T-helper 1 cell treated with Interleukin-12 subunit alpha and Interleukin-12 subunit beta and Interleukin-4 antibody, amounts not matched to agents 30 ng/mL and 1 ng/mL, for 36 hours (primary cell): ENCODE measurements at regions not wholly inside any gene's neighbourhood (a gene's known extent, or its start where the extent isn't known, plus 50 kb on each side); places are given as distances from the start of the nearest gene placed in this dataset.

Experiments used
- intact Hi-C: fragments of 100-400 bp; cut with micrococcal nuclease; formaldehyde crosslinking; loops from one replicate; pipeline ENCODE4 v1.15.1; 2024

DNA sequence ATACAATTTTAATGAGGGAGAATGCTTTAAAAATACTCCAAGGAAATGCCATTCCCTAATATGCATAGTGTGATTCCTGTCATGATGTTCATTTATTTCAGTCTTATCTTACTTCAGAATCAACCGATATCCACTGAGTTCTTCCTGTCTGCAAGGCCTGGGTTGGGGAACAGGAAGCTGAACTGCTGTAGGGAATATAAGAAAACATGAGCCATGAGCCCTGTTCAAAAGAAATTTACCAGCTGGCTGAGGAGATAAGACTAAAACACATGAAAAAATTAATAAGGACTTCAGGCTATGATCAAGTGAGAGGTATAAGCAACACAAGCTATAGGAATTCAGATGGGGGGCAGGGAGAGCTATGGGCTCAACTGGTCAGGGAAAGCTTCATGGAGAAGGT, 184.7 kb downstream of the PLPP4 start:
- intact Hi-C loops = no loop called here

GRCh38 chr10:120643351-120643750, 186.3 kb downstream of the PLPP4 start:
- intact Hi-C loops = no loop called here

GRCh38 chr10:120644556-120645410, 187.8 kb downstream of the PLPP4 start:
- intact Hi-C loops = no loop called here

- intact Hi-C loops = no loop called here
Observed at GRCh38 chr10:120646159-120646732, 189.2 kb downstream of the PLPP4 start.

DNA sequence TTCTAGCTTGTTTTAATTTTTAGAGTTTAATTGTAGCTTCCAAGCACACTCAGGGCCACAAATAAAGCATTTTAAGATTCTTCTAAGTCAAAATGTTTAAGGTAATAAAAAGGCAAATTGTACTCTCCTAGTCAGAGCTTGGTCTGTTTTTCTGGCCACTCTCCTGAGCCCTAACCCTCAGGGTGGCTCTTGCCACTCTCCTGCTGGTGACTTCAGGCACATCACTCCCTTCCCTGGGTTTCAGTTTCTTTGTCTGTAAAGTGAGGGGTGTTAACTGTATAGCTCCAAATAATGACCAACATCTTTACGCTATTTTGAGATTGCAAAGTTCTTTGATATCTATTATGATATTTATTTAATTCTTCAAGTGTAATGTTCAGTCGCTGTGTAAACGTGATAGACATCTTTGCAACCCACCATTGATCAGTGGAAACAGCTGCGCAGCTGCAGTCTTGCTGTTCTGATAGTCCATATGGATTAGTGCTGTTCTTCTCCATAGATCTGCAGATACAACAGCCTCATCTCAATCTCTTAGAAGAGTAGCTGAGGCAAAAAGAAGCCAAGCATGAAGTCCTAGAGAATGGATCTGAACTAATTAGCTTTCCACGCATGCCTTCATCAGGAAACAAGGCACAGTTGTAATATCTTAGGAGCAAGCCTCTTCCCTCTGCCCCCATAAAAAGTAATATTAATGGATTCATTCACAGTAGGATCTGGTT, 189.9 kb downstream of the PLPP4 start:
- intact Hi-C loops = no loop called here

GRCh38 chr10:120650705-120651399, 193.8 kb downstream of the PLPP4 start:
- intact Hi-C loops = no loop called here

DNA sequence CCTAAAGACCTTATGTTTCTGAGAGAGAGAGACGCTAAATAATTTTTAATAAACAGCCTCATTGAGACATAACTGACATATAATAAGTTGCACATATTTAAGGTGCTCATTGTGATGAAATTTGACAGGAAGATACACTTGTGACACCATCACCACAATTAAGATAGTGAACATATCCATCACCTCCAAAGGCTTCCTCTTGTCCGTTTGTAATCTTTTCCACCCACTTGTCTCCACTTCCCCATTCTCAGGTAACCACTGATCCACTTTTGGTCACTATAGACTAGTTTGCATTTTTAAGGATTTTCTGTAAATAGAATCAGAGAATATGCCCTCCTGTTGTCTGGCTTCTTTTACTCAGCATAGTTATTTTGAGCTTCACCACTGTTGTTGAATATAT, 195.1 kb upstream of the WDR11 start:
- intact Hi-C loops = no loop called here

- intact Hi-C loops = no loop called here
Observed at GRCh38 chr10:120657371-120657770, 193.8 kb upstream of the WDR11 start.

DNA sequence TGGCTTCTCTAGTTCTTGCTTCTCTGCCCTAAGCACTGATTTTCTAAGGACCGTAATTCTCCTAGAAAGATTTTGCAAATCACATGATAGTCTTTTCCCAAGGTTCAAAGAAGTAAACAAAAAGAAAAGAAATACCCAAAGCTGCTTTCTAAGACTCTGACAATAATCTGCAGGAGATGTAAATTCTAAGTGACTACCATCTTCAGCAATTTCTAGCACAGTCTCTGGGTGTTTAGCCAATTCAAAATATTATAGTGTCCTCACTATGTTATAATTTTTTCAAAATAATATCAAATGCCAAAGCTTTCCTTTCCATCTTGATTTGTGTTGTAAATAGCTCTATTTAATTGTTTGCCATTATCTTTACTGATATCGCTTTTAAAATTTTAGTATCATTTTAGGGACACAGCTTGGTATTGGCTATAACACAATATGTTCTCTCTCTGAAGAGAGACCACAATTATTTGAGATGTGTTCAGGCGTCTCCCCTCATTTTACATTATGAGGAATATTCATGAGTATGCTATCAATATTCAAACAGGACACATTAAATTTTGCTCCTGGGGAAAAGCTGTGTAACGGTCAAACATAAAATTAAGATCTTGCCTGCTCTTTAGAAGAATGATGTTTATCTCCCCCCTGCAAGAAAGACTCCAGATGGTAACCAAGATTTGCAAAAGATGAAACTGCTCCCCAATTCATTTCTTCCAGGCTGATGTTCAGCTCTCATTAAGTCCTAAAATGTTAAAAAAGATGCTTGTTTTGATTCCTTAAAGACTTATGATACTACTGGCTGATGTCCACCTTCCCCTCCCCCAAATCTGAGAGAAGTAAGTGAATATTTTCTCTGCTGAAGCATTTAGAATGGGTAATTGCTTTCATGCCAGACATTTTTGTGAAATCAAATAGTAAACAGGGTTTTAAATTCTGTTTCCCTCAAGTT, 191.9 kb upstream of the WDR11 start:
- intact Hi-C loops = no loop called here

DNA sequence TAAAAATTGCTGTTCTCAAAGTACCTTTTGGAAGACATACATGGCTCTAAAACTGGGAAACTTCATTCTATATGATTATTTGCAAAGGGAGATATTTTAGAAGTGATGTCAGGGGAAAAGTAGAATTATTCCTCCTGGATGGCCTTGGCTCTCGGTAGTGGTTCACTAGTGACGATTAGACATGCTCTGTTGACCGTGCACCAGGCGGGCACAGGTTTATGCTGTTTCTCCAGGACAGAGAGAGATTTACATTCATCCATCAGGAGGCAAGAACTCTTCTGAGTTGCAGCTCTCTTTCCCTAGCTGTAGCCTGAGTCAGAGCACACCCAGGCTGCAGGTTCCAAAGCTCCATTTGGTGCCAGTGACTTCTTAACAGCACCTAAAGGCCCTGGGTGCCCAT, 184.9 kb upstream of the WDR11 start:
- intact Hi-C loops = no loop called here

DNA sequence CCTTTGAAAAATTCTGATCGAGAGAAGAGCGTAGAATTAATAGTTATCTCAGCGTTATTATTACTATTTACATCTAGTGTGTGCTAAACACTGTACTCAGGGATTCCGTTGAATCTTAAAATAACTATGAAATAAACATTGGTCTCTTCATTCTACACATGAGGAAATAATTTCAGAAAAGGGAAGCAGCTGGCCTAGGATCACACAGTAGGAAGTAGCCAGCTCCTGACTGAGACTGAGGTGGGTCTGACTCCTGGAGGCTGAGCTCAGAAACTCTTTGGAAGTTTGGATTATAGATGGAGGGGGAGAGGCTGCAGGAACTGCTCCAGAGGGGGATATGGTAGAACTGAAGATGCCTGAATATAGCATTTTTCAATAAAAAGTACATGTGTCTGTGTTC, 183.9 kb upstream of the WDR11 start:
- intact Hi-C loops = no loop called here

DNA sequence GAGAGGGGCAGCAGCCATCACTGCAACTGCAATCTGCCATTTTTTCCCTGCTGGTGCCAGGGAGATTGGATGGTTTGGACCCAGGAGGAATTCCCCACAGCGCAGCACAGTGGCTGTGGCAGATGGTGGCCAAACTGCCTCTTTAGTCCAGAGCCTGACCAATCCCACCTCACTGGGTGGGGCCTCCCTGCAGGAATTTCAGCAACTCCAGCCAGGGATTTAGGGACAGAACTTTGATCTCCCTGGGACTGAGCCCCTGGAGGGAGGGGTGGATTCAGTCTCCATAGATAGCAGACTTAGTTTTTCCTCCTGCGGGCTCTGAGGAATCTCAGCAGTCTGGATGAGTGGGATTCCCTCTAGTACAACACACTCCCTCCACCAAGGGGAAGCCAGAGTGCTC, 179.7 kb upstream of the WDR11 start:
- intact Hi-C loops = no loop called here

GRCh38 chr10:120683454-120683853, 167.7 kb upstream of the WDR11 start:
- intact Hi-C loops = no loop called here

DNA sequence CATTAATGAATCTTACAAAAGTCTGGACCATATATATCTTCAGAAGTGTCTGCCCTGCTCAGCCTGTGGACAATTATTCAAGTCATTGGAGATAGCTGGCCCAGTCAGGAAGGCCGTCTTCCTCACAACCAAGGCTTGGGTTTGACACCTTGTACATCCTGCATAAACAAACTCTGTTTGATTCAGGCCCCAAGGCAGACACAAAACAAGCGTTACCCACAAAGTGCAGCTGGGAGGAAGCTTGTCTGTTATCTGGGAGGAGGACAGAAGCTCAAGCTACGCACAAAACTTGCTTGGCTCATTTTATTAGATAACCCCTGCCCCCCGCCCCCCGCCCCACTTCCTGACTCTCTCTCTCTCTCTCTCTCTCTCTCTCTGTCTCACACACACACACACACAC, 166.9 kb upstream of the WDR11 start:
- intact Hi-C loops = no loop called here

DNA sequence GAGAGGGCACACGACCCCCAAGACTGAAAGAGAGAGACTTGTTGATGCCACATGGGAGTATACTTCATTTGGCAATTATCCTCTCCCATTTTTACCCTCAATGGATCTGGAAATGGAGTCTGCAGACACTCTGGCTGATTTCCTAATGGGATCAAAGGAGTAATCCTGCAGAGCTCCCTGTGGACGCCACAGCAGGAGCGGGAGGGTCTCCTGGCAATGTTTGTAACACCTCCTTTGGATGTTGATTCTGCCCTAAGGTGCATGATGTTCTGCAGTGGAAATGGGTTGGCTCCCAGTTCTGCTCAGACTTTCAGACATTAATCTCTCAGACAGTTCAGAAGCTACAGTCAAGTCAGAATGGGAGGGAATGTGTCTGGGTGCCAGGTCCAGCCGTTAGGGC, 166.0 kb upstream of the WDR11 start:
- intact Hi-C loops = no loop called here

- intact Hi-C loops = no loop called here
Observed at GRCh38 chr10:120688928-120689327, 162.2 kb upstream of the WDR11 start.

- intact Hi-C loops = no loop called here
Observed at GRCh38 chr10:120689777-120690529, 161.2 kb upstream of the WDR11 start.

DNA sequence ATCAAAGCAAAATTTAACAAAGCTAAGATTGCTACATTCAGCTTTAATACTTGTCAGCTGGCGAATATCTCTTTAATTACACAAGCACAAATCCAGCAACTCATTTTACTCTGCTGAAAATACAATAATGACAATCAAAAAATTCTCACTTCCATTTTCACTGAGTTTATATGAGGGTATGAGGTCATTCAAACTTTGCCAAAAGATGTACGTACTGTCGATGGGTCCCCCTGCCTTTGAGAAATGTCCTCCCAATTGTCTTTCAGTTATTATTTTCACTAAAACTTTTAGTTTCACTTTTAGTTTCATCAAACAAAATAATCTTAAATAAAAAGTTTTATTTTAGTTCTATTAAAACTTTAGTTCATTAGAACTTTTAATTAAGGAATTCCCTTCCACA, 159.5 kb upstream of the WDR11 start:
- intact Hi-C loops = no loop called here

DNA sequence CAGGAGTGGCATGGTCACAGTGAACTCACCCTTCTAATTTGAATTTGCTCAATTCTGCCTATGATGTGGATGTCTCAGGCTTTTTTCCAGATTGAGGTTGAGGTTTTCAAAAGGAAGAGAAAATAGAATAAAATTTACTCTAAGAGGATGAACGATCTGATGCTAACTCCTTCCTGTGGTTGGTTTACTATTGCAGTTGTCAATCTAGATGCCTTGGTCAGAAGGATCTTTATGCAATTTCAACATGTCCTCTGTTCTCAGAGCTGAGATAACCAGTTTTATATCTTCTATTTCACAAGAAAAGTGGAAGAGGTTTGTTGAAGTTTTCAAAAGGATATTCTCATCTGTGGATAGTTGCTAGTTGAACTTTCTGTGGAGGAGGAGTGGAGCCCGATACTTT, 150.7 kb upstream of the WDR11 start:
- intact Hi-C loops = no loop called here

- intact Hi-C loops = no loop called here
Observed at GRCh38 chr10:120701381-120701780, 149.8 kb upstream of the WDR11 start.
